Mucosa of stomach (tissue), 1 donor: ENCODE measurements at regions not wholly inside any gene's neighbourhood (a gene's known extent, or its start where the extent isn't known, plus 50 kb on each side); places are given as distances from the start of the nearest gene placed in this dataset.

Experiments used
- H3K27me3 ChIP-seq: one replicate; pipeline ENCODE4 v1.7.0; 2013; ENCODE audit warnings: mild to moderate bottlenecking, low read length; ENCODE audit not compliant: control insufficient read depth, insufficient read depth
- H3K36me3 ChIP-seq: one replicate; pipeline ENCODE4 v1.7.0; 2013; ENCODE audit warnings: low read length; ENCODE audit not compliant: control insufficient read depth, insufficient read depth
- H3K4me1 ChIP-seq: one replicate; pipeline ENCODE4 v1.7.0; 2013; ENCODE audit warnings: mild to moderate bottlenecking, low read length; ENCODE audit not compliant: control insufficient read depth, insufficient read depth
- H3K4me3 ChIP-seq: one replicate; pipeline ENCODE4 v1.7.0; 2013; ENCODE audit warnings: low read length
- H3K9ac ChIP-seq: one replicate; pipeline ENCODE4 v1.7.0; 2013; ENCODE audit warnings: mild to moderate bottlenecking, low read length, moderate library complexity
- H3K9me3 ChIP-seq: one replicate; pipeline ENCODE4 v1.7.0; 2013; ENCODE audit warnings: mild to moderate bottlenecking, low read length, moderate library complexity; ENCODE audit not compliant: control insufficient read depth
- donor health status: Pancreatic carcinoma.

- Histone ChIP-seq H3K4me3 (no peak overlapping the region), H3K36me3 (no peaks in the 10 kb centered on the region), H3K9me3 (no peaks in the 10 kb centered on the region)
Observed at GRCh38 chr18:56166914-56167313, 471.5 kb downstream of the TXNL1 start.

DNA sequence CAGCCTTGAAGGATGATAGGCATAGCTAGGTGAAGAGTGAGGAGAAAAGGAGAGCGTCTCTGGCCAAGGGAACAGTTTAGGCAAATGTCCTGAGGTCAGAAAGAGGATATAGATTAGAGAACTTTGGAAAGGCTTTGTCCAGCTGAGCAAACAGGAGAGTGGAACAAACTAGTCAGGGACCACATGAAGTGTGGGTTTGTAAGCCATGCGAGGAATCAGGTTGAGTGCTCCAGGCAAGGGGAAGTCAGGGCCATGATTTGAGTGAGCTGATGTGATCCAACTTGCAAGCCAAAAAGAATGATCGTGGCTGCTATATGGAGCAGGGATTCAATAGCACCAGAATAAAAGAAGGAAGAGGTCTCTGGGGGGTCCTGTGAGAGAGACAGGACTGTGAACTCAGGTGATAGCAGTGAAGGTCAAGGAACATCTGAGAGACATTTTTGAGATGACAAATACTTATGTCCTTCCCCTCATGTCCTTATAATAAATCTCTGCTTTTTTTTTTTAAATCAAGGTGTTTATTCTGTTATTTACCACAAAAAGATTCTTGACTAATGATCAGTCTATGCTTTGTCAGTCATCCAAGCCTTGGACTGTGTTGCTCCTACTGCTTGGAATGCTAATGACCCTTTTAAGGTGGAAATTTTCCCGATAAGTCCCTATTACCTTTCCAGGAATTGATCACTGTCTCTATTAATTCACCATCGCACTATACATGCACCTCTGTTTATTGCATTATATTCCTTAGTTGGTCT, 472.6 kb downstream of the TXNL1 start:
- no peak overlapping the region for H3K4me3 ChIP-seq
- no peaks in the 10 kb centered on the region for H3K36me3 ChIP-seq
- no peaks in the 10 kb centered on the region for H3K9me3 ChIP-seq
- H3K27me3 ChIP-seq = no peaks in the 10 kb centered on the region
- peaks cover 42% of the 10 kb centered on the region for H3K4me1 ChIP-seq
- H3K9ac ChIP-seq = no peak overlapping the region

More at GRCh38 chr18:56166914-56167313, 471.5 kb downstream of the TXNL1 start:
- no peaks in the 10 kb centered on the region for H3K27me3 ChIP-seq
- peaks cover 35% of the 10 kb centered on the region for H3K4me1 ChIP-seq
- no peak overlapping the region for H3K9ac ChIP-seq

GRCh38 chr18:56162311-56163265, 475.8 kb downstream of the TXNL1 start:
- Histone ChIP-seq H3K27me3 (no peaks in the 10 kb centered on the region), H3K9ac (no peak overlapping the region), H3K36me3 (no peaks in the 10 kb centered on the region), H3K4me1 (peaks cover 29% of the 10 kb centered on the region), H3K4me3 (no peak overlapping the region), H3K9me3 (no peaks in the 10 kb centered on the region)

GRCh38 chr18:56161566-56162260, 476.7 kb downstream of the TXNL1 start:
- H3K4me3 ChIP-seq = no peak overlapping the region
- no peaks in the 10 kb centered on the region for H3K27me3 ChIP-seq
- no peaks in the 10 kb centered on the region for H3K9me3 ChIP-seq
- H3K36me3 ChIP-seq = no peaks in the 10 kb centered on the region
- peaks cover 21% of the 10 kb centered on the region for H3K4me1 ChIP-seq
- no peak overlapping the region for H3K9ac ChIP-seq

GRCh38 chr18:56158676-56159075, 479.7 kb downstream of the TXNL1 start:
- H3K9ac ChIP-seq = no peak overlapping the region
- peaks cover 18% of the 10 kb centered on the region for H3K4me1 ChIP-seq
- H3K9me3 ChIP-seq = no peaks in the 10 kb centered on the region

DNA sequence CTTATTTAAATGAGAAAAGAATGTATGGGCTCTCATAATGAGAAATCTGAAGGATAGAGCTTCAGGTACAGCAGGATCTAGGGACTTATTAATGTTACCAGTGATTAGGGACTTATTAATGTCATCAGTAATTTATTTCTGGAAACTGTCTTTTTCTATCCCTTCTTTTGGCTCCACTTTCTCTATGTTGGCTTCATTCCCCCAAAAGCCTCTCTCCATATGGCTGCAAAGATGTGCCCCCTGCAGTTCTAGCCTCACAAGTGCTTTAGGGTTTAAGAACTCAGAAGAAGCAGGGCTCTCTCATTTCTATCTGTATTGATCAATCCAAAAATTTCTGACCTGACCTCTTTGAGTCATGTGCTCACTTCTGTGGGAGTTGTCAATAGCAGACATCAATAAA, 480.9 kb downstream of the TXNL1 start:
- Histone ChIP-seq H3K4me3 (no peak overlapping the region), H3K9me3 (no peaks in the 10 kb centered on the region), H3K27me3 (no peaks in the 10 kb centered on the region), H3K9ac (no peak overlapping the region), H3K4me1 (peaks cover 18% of the 10 kb centered on the region), H3K36me3 (no peaks in the 10 kb centered on the region)

More at GRCh38 chr18:56158676-56159075, 479.7 kb downstream of the TXNL1 start:
- H3K36me3 ChIP-seq = no peaks in the 10 kb centered on the region
- H3K27me3 ChIP-seq = no peaks in the 10 kb centered on the region
- no peak overlapping the region for H3K4me3 ChIP-seq

GRCh38 chr18:56152551-56153310, 485.7 kb downstream of the TXNL1 start:
- H3K36me3 ChIP-seq = no peaks in the 10 kb centered on the region
- H3K4me1 ChIP-seq = peaks cover 9% of the 10 kb centered on the region
- no peaks in the 10 kb centered on the region for H3K9me3 ChIP-seq
- no peak overlapping the region for H3K9ac ChIP-seq
- no peaks in the 10 kb centered on the region for H3K27me3 ChIP-seq
- no peak overlapping the region for H3K4me3 ChIP-seq

GRCh38 chr18:56148373-56148772, 490.0 kb downstream of the TXNL1 start:
- H3K4me3 ChIP-seq = no peak overlapping the region
- H3K9me3 ChIP-seq = no peaks in the 10 kb centered on the region

GRCh38 chr18:56146565-56146964, 491.8 kb downstream of the TXNL1 start:
- Histone ChIP-seq H3K36me3 (no peaks in the 10 kb centered on the region), H3K27me3 (no peaks in the 10 kb centered on the region), H3K4me1 (no peaks in the 10 kb centered on the region), H3K9ac (no peak overlapping the region), H3K4me3 (no peak overlapping the region), H3K9me3 (no peaks in the 10 kb centered on the region)

More at GRCh38 chr18:56148373-56148772, 490.0 kb downstream of the TXNL1 start:
- no peak overlapping the region for H3K9ac ChIP-seq
- no peaks in the 10 kb centered on the region for H3K27me3 ChIP-seq
- H3K36me3 ChIP-seq = no peaks in the 10 kb centered on the region
- H3K4me1 ChIP-seq = peaks cover 9% of the 10 kb centered on the region

GRCh38 chr18:56142001-56142400, 496.4 kb downstream of the TXNL1 start:
- no peak overlapping the region for H3K4me3 ChIP-seq
- H3K27me3 ChIP-seq = no peaks in the 10 kb centered on the region
- H3K36me3 ChIP-seq = no peaks in the 10 kb centered on the region
- H3K9me3 ChIP-seq = no peaks in the 10 kb centered on the region
- no peak overlapping the region for H3K9ac ChIP-seq
- H3K4me1 ChIP-seq = no peaks in the 10 kb centered on the region

- no peaks in the 10 kb centered on the region for H3K36me3 ChIP-seq
- no peak overlapping the region for H3K4me3 ChIP-seq
- H3K27me3 ChIP-seq = no peaks in the 10 kb centered on the region
- H3K4me1 ChIP-seq = no peaks in the 10 kb centered on the region
- peak overlapping the region; percentile 24 for H3K9ac ChIP-seq
- H3K9me3 ChIP-seq = no peaks in the 10 kb centered on the region
Observed at GRCh38 chr18:56139792-56140254, 498.6 kb downstream of the TXNL1 start.
